Panc1 (cell line): ENCODE measurements at regions not wholly inside any gene's neighbourhood (a gene's known extent, or its start where the extent isn't known, plus 50 kb on each side); places are given as distances from the start of the nearest gene placed in this dataset.

ENCODE experiments used
- ATAC-seq: fragments of 200-7000 bp; cut with Tn5 transposase; 2 replicates; pipeline ENCODE4 v1.9.1; 2020; ENCODE audit warnings: mild to moderate bottlenecking, moderate library complexity
- BruUV-seq: library from RNA; stranded (reverse); fragments of 400-500 nt; replicated peaks from 2 replicates; lab custom pipeline; 2021; lab: Mats Ljungman, UMichigan
- CTCF ChIA-PET: fragments of 300-600 bp; sonication (Branson Sonifier 250); formaldehyde crosslinking; loops from one replicate; lab custom pipeline; 2022; ENCODE audit warnings: antibody characterized with exemption; lab: Charles Lee
- POLR2A ChIA-PET: fragments of 300-600 bp; sonication (Branson Sonifier 250); formaldehyde crosslinking; loops from one replicate; lab custom pipeline; 2022; ENCODE audit warnings: antibody characterized with exemption; lab: Charles Lee
- DNase-seq: peaks from one replicate; pipeline ENCODE4 v3.0.0-alpha.2; 2010; ENCODE audit warnings: low read depth, low spot score
- H3K27ac ChIP-seq: 2 replicates; pipeline ENCODE4 v1.5.1; 2011; ENCODE audit warnings: mild to moderate bottlenecking, low read length, inconsistent platforms
- H3K27me3 ChIP-seq: fragments of 200-500 bp; sonication (Bioruptor generic); 2 replicates; pipeline ENCODE4 v1.6.0; 2014; ENCODE audit warnings: low read length, inconsistent platforms; ENCODE audit not compliant: control insufficient read depth, insufficient read depth
- H3K36me3 ChIP-seq: fragments of 200-500 bp; sonication (Bioruptor generic); 2 replicates; pipeline ENCODE4 v1.5.1; 2014; ENCODE audit warnings: inconsistent platforms, mild to moderate bottlenecking, low read length, moderate library complexity; ENCODE audit not compliant: control insufficient read depth, insufficient read depth
- H3K4me1 ChIP-seq: 2 replicates; pipeline ENCODE4 v1.5.1; 2011; ENCODE audit warnings: inconsistent platforms, mild to moderate bottlenecking, low read length, moderate library complexity; ENCODE audit not compliant: control insufficient read depth, insufficient read depth
- H3K4me3 ChIP-seq, 2 experiments: 2 replicates each; pipeline ENCODE4 v1.5.1; 2011 to 2012; ENCODE audit warnings: low read depth in 2 of 2, low read length in 2 of 2, mild to moderate bottlenecking in 2 of 2, inconsistent platforms in 1 of 2, moderate library complexity in 1 of 2
- H3K9me3 ChIP-seq: fragments of 200-500 bp; sonication (Bioruptor generic); 2 replicates; pipeline ENCODE4 v1.5.1; 2014; ENCODE audit warnings: low read depth, mild to moderate bottlenecking, inconsistent platforms, low read length, moderate library complexity; ENCODE audit not compliant: control insufficient read depth, insufficient read depth
- CTCF ChIP-seq: fragments of 450-650 bp; IDR thresholded peaks from 2 replicates; pipeline ENCODE4 v1.5.1; 2017; ENCODE audit warnings: mild to moderate bottlenecking
- POLR2AphosphoS5 ChIP-seq: IDR thresholded peaks from 2 replicates; pipeline ENCODE4 v1.6.1; 2012; ENCODE audit warnings: mild to moderate bottlenecking, low read depth, low read length, moderate library complexity
- REST ChIP-seq, 2 experiments: IDR thresholded peaks; 2 replicates each; pipeline ENCODE4 v1.6.1; 2011 to 2012; ENCODE audit warnings: low read depth in 2 of 2, control low read depth in 1 of 2, low read length in 1 of 2, mild to moderate bottlenecking in 1 of 2, moderate library complexity in 1 of 2; ENCODE audit not compliant: insufficient read depth in 1 of 2
- SIN3A ChIP-seq: IDR thresholded peaks from 2 replicates; pipeline ENCODE4 v1.6.1; 2012; ENCODE audit warnings: low read depth, mild to moderate bottlenecking, low read length, moderate library complexity, borderline replicate concordance; ENCODE audit not compliant: insufficient read depth
- TCF7L2 ChIP-seq: IDR thresholded peaks from 2 replicates; pipeline ENCODE4 v1.6.1; 2011; ENCODE audit warnings: mild to moderate bottlenecking, low read depth, low read length, inconsistent platforms
- in situ Hi-C: cut with HindIII; loops from 2 replicates; pipeline ENCODE4 v1.10.0; 2016; ENCODE audit warnings: low sequenced_read_pairs, low pct_unique_long_range_greater_than_20kb
- intact Hi-C: fragments of 100-400 bp; cut with micrococcal nuclease; formaldehyde crosslinking; loops from one replicate; pipeline ENCODE4 v1.10.0; 2022; ENCODE audit not compliant: unreplicated experiment

GRCh38 chr13:59547950-59548349, 615.8 kb downstream of the DIAPH3 start:
- CTCF ChIA-PET, result no interaction called here
- TF ChIP-seq CTCF, result no peak
- no peak for TF ChIP-seq POLR2AphosphoS5
- TF ChIP-seq TCF7L2, result no peak
- no peak for TF ChIP-seq REST (IDR thresholded peaks at IDR 0.05; ENCODE audit: insufficient read depth in 1 of 2, low read depth in 2 of 2, low read length in 1 of 2)
- TF ChIP-seq SIN3A, result no peak
- H3K27me3 ChIP-seq, result no peaks in the 10 kb centered on the region
- H3K4me3 ChIP-seq, result no peak overlapping the region
- in situ Hi-C loops (no loop called here), intact Hi-C loops (no loop called here)
- DNase-seq (no peak), ATAC-seq (no peak)
- H3K4me1 ChIP-seq, result no peaks in the 10 kb centered on the region
- H3K9me3 ChIP-seq, result no peaks in the 10 kb centered on the region
- H3K27ac ChIP-seq, result no peak overlapping the region
- POLR2A ChIA-PET, result no interaction called here
- H3K36me3 ChIP-seq, result no peaks in the 10 kb centered on the region
- BruUV-seq, result no TSS peak

GRCh38 chr13:59562924-59563323, 600.8 kb downstream of the DIAPH3 start:
- in situ Hi-C loops, result no loop called here

More at GRCh38 chr13:59562924-59563323, 600.8 kb downstream of the DIAPH3 start:
- Histone ChIP-seq H3K27me3 (no peaks in the 10 kb centered on the region), H3K36me3 (no peaks in the 10 kb centered on the region), H3K27ac (no peak overlapping the region), H3K4me1 (no peaks in the 10 kb centered on the region), H3K4me3 (no peak overlapping the region), H3K9me3 (no peaks in the 10 kb centered on the region)
- POLR2A ChIA-PET, result no interaction called here
- DNase-seq (no peak), ATAC-seq (no peak)
- TF ChIP-seq TCF7L2 (no peak), CTCF (no peak), POLR2AphosphoS5 (no peak), SIN3A (no peak), REST (IDR thresholded peaks at IDR 0.05; ENCODE audit: insufficient read depth in 1 of 2, low read depth in 2 of 2, low read length in 1 of 2) (no peak)
- CTCF ChIA-PET, result no interaction called here
- intact Hi-C loops, result no loop called here
- BruUV-seq, result no TSS peak
